ENCODE measurements at regions not wholly inside any gene's neighbourhood (a gene's known extent, or its start where the extent isn't known, plus 50 kb on each side); places are given as distances from the start of the nearest gene placed in this dataset.

GRCh38 chr9:118883411-118883810 is 485.8 kb downstream of the BRINP1 start:
- no peak overlapping the region for H3K4me3 ChIP-seq (replicated peaks; ENCODE audit: insufficient read depth, low read length)
- H3K27me3 ChIP-seq (ENCODE audit: insufficient read depth, poor library complexity, severe bottlenecking): no peaks in the 10 kb centered on the region
- DNase-seq (ENCODE audit: low read depth in 1 of 2, low spot score in 1 of 2): no peak
- H3K27ac ChIP-seq (replicated peaks): no peak overlapping the region
- TF ChIP-seq, protein P1, sequence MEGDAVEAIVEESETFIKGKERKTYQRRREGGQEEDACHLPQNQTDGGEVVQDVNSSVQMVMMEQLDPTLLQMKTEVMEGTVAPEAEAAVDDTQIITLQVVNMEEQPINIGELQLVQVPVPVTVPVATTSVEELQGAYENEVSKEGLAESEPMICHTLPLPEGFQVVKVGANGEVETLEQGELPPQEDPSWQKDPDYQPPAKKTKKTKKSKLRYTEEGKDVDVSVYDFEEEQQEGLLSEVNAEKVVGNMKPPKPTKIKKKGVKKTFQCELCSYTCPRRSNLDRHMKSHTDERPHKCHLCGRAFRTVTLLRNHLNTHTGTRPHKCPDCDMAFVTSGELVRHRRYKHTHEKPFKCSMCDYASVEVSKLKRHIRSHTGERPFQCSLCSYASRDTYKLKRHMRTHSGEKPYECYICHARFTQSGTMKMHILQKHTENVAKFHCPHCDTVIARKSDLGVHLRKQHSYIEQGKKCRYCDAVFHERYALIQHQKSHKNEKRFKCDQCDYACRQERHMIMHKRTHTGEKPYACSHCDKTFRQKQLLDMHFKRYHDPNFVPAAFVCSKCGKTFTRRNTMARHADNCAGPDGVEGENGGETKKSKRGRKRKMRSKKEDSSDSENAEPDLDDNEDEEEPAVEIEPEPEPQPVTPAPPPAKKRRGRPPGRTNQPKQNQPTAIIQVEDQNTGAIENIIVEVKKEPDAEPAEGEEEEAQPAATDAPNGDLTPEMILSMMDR (IDR thresholded peaks at IDR 0.05; ENCODE audit: insufficient read depth, low read length): no peak

- Histone ChIP-seq H3K27me3 (ENCODE audit: insufficient read depth, poor library complexity, severe bottlenecking) (no peaks in the 10 kb centered on the region), H3K4me3 (replicated peaks; ENCODE audit: insufficient read depth, low read length) (no peak overlapping the region), H3K27ac (replicated peaks) (no peak overlapping the region)
- TF ChIP-seq POLR2AphosphoS5 (IDR thresholded peaks at IDR 0.05; ENCODE audit: low read depth) (no peak), SPI1 (IDR thresholded peaks at IDR 0.05; ENCODE audit: borderline replicate concordance, low read depth) (no peak), REST (IDR thresholded peaks at IDR 0.05; ENCODE audit: insufficient replicate concordance, low read depth) (no peak), GABPA (IDR thresholded peaks at IDR 0.05; ENCODE audit: low read depth) (no peak)
- TF ChIP-seq, protein P1 (IDR thresholded peaks at IDR 0.05; ENCODE audit: insufficient read depth, low read length): no peak
- DNase-seq (ENCODE audit: low read depth in 1 of 2, low spot score in 1 of 2): no peak
Measured at GRCh38 chr9:118891213-118891612, 478.0 kb downstream of the BRINP1 start.

DNA sequence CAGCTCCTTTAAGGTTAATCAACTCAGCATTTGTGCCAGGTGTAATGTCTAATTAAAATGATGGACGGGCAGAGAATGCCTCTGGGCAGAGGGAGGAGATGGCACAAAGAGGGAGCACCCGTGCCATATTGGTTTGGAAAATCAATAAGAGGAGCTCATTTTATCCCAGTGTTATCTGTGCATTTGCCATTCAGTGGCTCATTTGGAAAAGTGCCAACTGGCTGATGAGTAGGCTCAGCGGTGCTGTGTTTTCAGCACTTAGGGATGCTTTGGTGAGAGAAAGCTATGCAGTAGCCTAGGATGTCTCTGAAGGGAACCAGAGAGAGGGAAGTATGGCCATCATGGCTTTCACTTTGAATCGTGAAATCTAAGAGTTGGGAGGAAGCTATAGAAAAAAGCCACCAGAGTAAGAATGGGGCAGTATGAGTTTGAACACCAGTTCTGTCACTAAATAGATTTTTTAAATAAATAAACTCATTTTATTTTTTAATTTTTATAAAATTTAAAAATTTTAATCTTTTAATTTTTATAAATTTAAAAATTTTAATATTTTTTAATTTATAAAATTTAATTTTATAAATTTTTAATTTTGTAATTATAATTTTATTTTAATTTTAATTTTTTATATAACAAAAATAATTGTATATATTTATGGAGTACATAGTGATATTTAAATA is 472.8 kb downstream of the BRINP1 start:
- Histone ChIP-seq H3K27ac (replicated peaks) (no peak overlapping the region), H3K4me3 (replicated peaks; ENCODE audit: insufficient read depth, low read length) (no peak overlapping the region), H3K27me3 (ENCODE audit: insufficient read depth, poor library complexity, severe bottlenecking) (no peaks in the 10 kb centered on the region)
- DNase-seq (ENCODE audit: low read depth in 1 of 2, low spot score in 1 of 2): no peak
- TF ChIP-seq GABPA (IDR thresholded peaks at IDR 0.05; ENCODE audit: low read depth) (no peak), REST (IDR thresholded peaks at IDR 0.05; ENCODE audit: insufficient replicate concordance, low read depth) (no peak), POLR2AphosphoS5 (IDR thresholded peaks at IDR 0.05; ENCODE audit: low read depth) (no peak), SPI1 (IDR thresholded peaks at IDR 0.05; ENCODE audit: borderline replicate concordance, low read depth) (no peak)
- TF ChIP-seq, protein P1 (IDR thresholded peaks at IDR 0.05; ENCODE audit: insufficient read depth, low read length): no peak

DNA sequence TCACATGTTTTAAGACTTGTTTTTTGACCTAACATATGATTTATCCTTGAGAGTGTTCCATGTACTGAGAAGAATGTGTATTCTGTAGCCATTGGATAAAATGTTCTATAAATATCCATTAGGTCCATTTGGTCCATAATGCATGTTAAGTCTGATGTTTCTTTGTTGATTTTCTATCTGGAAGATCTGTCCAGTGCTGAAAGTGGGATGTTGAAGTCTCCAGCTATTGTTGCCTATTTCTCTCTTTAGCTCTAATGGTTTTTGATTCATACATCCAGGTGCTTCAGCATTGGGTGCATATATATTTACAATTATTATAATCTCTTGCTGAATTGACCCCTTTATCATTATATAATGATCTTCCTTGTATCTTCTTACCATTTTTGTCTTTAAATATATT is 451.1 kb downstream of the BRINP1 start:
- DNase-seq (ENCODE audit: low read depth in 1 of 2, low spot score in 1 of 2): no peak
- TF ChIP-seq REST (IDR thresholded peaks at IDR 0.05; ENCODE audit: insufficient replicate concordance, low read depth): peak; percentile 70
- TF ChIP-seq SPI1 (IDR thresholded peaks at IDR 0.05; ENCODE audit: borderline replicate concordance, low read depth): no peak
- H3K27ac ChIP-seq (replicated peaks): no peak overlapping the region

More for the DNA sequence above, 451.1 kb downstream of the BRINP1 start:
- H3K27me3 ChIP-seq (ENCODE audit: insufficient read depth, poor library complexity, severe bottlenecking): no peaks in the 10 kb centered on the region
- H3K4me3 ChIP-seq (replicated peaks; ENCODE audit: insufficient read depth, low read length): no peak overlapping the region

Data from HL-60 (cell line).